ENCODE measurements at regions not wholly inside any gene's neighbourhood (a gene's known extent, or its start where the extent isn't known, plus 50 kb on each side); places are given as distances from the start of the nearest gene placed in this dataset.

DNA sequence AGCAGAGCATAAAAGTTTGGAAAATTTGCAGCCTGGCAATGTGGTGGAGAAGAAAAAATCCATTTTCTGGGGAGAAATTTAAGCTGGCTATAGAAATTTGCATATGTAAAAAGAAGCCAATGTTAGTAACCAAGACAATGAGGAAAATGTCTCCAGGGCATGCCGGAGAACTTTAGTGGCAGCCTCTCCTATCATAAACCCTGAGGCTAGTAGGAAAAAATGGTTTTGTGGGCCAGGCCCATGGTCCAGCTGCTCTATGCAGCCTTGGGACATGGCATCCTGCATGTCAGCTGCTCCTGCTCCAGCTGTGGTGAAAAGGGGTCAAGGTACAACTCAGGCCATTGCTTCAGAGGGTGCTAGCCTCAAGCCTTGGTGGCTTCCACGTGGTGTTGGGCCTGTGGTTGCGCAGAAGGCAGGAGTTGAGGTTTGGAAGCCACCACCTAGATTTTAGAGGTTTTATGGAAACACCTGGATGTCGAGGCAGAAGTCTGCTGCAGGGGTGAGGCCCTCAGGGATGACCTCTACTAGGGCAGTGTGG lies 101.8 kb upstream of the SYNCRIP start:
- TF ChIP-seq, protein P1, sequence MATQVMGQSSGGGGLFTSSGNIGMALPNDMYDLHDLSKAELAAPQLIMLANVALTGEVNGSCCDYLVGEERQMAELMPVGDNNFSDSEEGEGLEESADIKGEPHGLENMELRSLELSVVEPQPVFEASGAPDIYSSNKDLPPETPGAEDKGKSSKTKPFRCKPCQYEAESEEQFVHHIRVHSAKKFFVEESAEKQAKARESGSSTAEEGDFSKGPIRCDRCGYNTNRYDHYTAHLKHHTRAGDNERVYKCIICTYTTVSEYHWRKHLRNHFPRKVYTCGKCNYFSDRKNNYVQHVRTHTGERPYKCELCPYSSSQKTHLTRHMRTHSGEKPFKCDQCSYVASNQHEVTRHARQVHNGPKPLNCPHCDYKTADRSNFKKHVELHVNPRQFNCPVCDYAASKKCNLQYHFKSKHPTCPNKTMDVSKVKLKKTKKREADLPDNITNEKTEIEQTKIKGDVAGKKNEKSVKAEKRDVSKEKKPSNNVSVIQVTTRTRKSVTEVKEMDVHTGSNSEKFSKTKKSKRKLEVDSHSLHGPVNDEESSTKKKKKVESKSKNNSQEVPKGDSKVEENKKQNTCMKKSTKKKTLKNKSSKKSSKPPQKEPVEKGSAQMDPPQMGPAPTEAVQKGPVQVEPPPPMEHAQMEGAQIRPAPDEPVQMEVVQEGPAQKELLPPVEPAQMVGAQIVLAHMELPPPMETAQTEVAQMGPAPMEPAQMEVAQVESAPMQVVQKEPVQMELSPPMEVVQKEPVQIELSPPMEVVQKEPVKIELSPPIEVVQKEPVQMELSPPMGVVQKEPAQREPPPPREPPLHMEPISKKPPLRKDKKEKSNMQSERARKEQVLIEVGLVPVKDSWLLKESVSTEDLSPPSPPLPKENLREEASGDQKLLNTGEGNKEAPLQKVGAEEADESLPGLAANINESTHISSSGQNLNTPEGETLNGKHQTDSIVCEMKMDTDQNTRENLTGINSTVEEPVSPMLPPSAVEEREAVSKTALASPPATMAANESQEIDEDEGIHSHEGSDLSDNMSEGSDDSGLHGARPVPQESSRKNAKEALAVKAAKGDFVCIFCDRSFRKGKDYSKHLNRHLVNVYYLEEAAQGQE (IDR thresholded peaks at IDR 0.05; ENCODE audit: low read depth), result no peak
- TF ChIP-seq TAF1 (IDR thresholded peaks at IDR 0.05; ENCODE audit: low read depth), result no peak
- TF ChIP-seq EP300 (IDR thresholded peaks at IDR 0.05; ENCODE audit: borderline replicate concordance), result no peak
- no peak for TF ChIP-seq ZBTB7A (IDR thresholded peaks at IDR 0.05; ENCODE audit: low read depth)
- no peak for TF ChIP-seq MAX (IDR thresholded peaks at IDR 0.05)
- no peak for TF ChIP-seq TCF12 (IDR thresholded peaks at IDR 0.05; ENCODE audit: low read depth)
- TF ChIP-seq EGR1 (IDR thresholded peaks at IDR 0.05), result no peak
- TF ChIP-seq YY1 (IDR thresholded peaks at IDR 0.05; ENCODE audit: low read depth), result no peak
- no peak for TF ChIP-seq CREB1 (IDR thresholded peaks at IDR 0.05; ENCODE audit: low read depth)
- no peak for TF ChIP-seq NFIC (IDR thresholded peaks at IDR 0.05)
- no peak for TF ChIP-seq FOXM1 (IDR thresholded peaks at IDR 0.05; ENCODE audit: borderline replicate concordance, low read depth)
- TF ChIP-seq RAD21 (IDR thresholded peaks at IDR 0.05; ENCODE audit: low read depth), result no peak
- TF ChIP-seq, protein P2, sequence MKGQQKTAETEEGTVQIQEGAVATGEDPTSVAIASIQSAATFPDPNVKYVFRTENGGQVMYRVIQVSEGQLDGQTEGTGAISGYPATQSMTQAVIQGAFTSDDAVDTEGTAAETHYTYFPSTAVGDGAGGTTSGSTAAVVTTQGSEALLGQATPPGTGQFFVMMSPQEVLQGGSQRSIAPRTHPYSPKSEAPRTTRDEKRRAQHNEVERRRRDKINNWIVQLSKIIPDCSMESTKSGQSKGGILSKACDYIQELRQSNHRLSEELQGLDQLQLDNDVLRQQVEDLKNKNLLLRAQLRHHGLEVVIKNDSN (IDR thresholded peaks at IDR 0.05), result no peak
- TF ChIP-seq TEAD4 (IDR thresholded peaks at IDR 0.05), result no peak
